ENCODE measurements at regions not wholly inside any gene's neighbourhood (a gene's known extent, or its start where the extent isn't known, plus 50 kb on each side); places are given as distances from the start of the nearest gene placed in this dataset.

GRCh38 chr5:63686181-63686580 lies 276.1 kb downstream of the HTR1A start:
- H3K4me3 ChIP-seq (ENCODE audit: low read length), result no peak overlapping the region
- no peaks in the 10 kb centered on the region for H3K9me2 ChIP-seq (ENCODE audit: insufficient read depth, low read length)
- H3K27me3 ChIP-seq (ENCODE audit: insufficient read depth, low read depth, low read length), result no peaks in the 10 kb centered on the region
- H3K4me2 ChIP-seq (ENCODE audit: low read length), result no peak overlapping the region
- H3K79me2 ChIP-seq (replicated peaks; ENCODE audit: insufficient read depth, low read length), result no peaks in the 10 kb centered on the region
- TF ChIP-seq EP300 (conservative IDR thresholded peaks at IDR 0.05; ENCODE audit: poor library complexity, severe bottlenecking) (no peak), TAF1 (IDR thresholded peaks at IDR 0.05; ENCODE audit: low read depth) (no peak), REST (IDR thresholded peaks at IDR 0.05; ENCODE audit: borderline replicate concordance) (no peak), RAD21 (conservative IDR thresholded peaks at IDR 0.05) (no peak), SMC3 (conservative IDR thresholded peaks at IDR 0.05; ENCODE audit: poor library complexity) (no peak), EZH2 (IDR thresholded peaks at IDR 0.05; ENCODE audit: borderline replicate concordance, insufficient read depth, low read length, poor library complexity, severe bottlenecking) (no peak), CTCF (IDR thresholded peaks at IDR 0.05; ENCODE audit: poor library complexity, severe bottlenecking) (no peak), MXI1 (conservative IDR thresholded peaks at IDR 0.05; ENCODE audit: poor library complexity, severe bottlenecking) (no peak), POLR2AphosphoS5 (IDR thresholded peaks at IDR 0.05) (no peak)
- H3K27ac ChIP-seq (ENCODE audit: low read length), result no peak overlapping the region
- no peaks in the 10 kb centered on the region for H3F3A ChIP-seq (ENCODE audit: insufficient read depth, low read length, poor library complexity, severe bottlenecking)
- no peak overlapping the region for H2AFZ ChIP-seq (ENCODE audit: low read depth, low read length)
- no peaks in the 10 kb centered on the region for H3K9me3 ChIP-seq (ENCODE audit: low read length)
- no peaks in the 10 kb centered on the region for H4K20me1 ChIP-seq (ENCODE audit: insufficient read depth)
- no peak overlapping the region for H3K9ac ChIP-seq (ENCODE audit: low read length)
- H3K36me3 ChIP-seq (ENCODE audit: insufficient read depth, low read length), result no peaks in the 10 kb centered on the region

DNA sequence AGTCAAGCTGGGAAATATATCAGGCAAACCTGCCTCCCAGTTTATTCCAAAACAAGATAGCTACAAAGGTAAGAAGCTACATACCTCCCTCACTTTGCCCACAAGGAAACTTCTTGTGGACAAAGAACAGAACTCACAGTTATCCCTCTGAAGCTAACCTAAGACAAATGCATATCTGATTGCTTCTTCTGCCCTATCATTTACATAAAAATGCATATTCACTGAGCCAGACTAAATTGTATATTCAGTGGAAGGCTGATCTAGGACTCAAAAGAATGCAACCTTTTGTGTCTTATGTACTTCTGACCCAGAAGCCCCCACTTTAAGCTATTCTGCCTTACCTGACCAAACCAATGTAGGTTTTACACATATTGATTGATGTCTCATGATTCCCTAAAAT lies 276.8 kb downstream of the HTR1A start:
- Histone ChIP-seq H3K4me3 (ENCODE audit: low read length) (no peak overlapping the region), H3K9me3 (ENCODE audit: low read length) (no peaks in the 10 kb centered on the region), H3K9me2 (ENCODE audit: insufficient read depth, low read length) (no peaks in the 10 kb centered on the region), H3K79me2 (replicated peaks; ENCODE audit: insufficient read depth, low read length) (no peaks in the 10 kb centered on the region), H2AFZ (ENCODE audit: low read depth, low read length) (no peak overlapping the region), H4K20me1 (ENCODE audit: insufficient read depth) (no peaks in the 10 kb centered on the region), H3K4me2 (ENCODE audit: low read length) (no peak overlapping the region), H3K27ac (ENCODE audit: low read length) (no peak overlapping the region), H3K9ac (ENCODE audit: low read length) (no peak overlapping the region), H3F3A (ENCODE audit: insufficient read depth, low read length, poor library complexity, severe bottlenecking) (no peaks in the 10 kb centered on the region), H3K27me3 (ENCODE audit: insufficient read depth, low read depth, low read length) (no peaks in the 10 kb centered on the region), H3K36me3 (ENCODE audit: insufficient read depth, low read length) (no peaks in the 10 kb centered on the region)
- TF ChIP-seq EP300 (conservative IDR thresholded peaks at IDR 0.05; ENCODE audit: poor library complexity, severe bottlenecking) (no peak), TAF1 (IDR thresholded peaks at IDR 0.05; ENCODE audit: low read depth) (no peak), POLR2AphosphoS5 (IDR thresholded peaks at IDR 0.05) (no peak), RAD21 (conservative IDR thresholded peaks at IDR 0.05) (no peak), EZH2 (IDR thresholded peaks at IDR 0.05; ENCODE audit: borderline replicate concordance, insufficient read depth, low read length, poor library complexity, severe bottlenecking) (no peak), SMC3 (conservative IDR thresholded peaks at IDR 0.05; ENCODE audit: poor library complexity) (no peak), REST (IDR thresholded peaks at IDR 0.05; ENCODE audit: borderline replicate concordance) (no peak), MXI1 (conservative IDR thresholded peaks at IDR 0.05; ENCODE audit: poor library complexity, severe bottlenecking) (no peak), CTCF (IDR thresholded peaks at IDR 0.05; ENCODE audit: poor library complexity, severe bottlenecking) (no peak)
